Heart left ventricle (tissue), 13 donors: ENCODE measurements at regions not wholly inside any gene's neighbourhood (a gene's known extent, or its start where the extent isn't known, plus 50 kb on each side); places are given as distances from the start of the nearest gene placed in this dataset.

ENCODE experiments used
- POLR2A ChIP-seq, 2 donors: fragments of 450-650 bp; IDR thresholded peaks; one replicate each; pipeline ENCODE4 v1.6.1; 2017; ENCODE audit warnings: antibody characterized with exemption in 2 of 2, mild to moderate bottlenecking in 2 of 2, moderate library complexity in 2 of 2
- TF ChIP-seq, protein P1 (sequence below), 12 donors: fragments of 200-600 bp; sonication (generic) in 4 of 12; IDR thresholded peaks; one replicate each; pipeline versions ENCODE4 v1.5.0 to v1.8.0; 2018 to 2022; ENCODE audit warnings: antibody characterized with exemption in 12 of 12, mild to moderate bottlenecking in 5 of 12
- donor health status: ischemic (EF 13 %, LVEDD 7.1; RV severe dilation, severe dysfunction).
- donor health status: DM: no; HTN: yes; CAD: no.
- donor health status: DM: no; HTN: no; CAD: no.
- donor health status: ischemic (EF 25% LVEDD 6.9; RV normal size, moderate dysfunction).
- donor health status: ischemic (EF 25% LVEDD 5.7; RV mildly dilated, moderate dysfunction).
- donor health status: ischemic (EF 35%, LVEDD 5.7; RV mildly dilated, moderate dysfunction).
- donor health status: nonischemic (EF 11% LVEDD 7.7; RV severe dilation, severe dysfunction).
- donor health status: DM: yes; HTN: yes; CAD: no.
- donor health status: PGD.
- donor health status: ischemic (EF 29% LVEDD 5.4; RV normal size, mild dysfunction).
- donor health status: nonischemic (EF 23%, LVEDD 6.1; RV moderate dilation, normal function).

GRCh38 chr2:220006152-220006621, 378.8 kb downstream of the SLC4A3 start:
- TF ChIP-seq, protein P1, sequence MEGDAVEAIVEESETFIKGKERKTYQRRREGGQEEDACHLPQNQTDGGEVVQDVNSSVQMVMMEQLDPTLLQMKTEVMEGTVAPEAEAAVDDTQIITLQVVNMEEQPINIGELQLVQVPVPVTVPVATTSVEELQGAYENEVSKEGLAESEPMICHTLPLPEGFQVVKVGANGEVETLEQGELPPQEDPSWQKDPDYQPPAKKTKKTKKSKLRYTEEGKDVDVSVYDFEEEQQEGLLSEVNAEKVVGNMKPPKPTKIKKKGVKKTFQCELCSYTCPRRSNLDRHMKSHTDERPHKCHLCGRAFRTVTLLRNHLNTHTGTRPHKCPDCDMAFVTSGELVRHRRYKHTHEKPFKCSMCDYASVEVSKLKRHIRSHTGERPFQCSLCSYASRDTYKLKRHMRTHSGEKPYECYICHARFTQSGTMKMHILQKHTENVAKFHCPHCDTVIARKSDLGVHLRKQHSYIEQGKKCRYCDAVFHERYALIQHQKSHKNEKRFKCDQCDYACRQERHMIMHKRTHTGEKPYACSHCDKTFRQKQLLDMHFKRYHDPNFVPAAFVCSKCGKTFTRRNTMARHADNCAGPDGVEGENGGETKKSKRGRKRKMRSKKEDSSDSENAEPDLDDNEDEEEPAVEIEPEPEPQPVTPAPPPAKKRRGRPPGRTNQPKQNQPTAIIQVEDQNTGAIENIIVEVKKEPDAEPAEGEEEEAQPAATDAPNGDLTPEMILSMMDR (IDR thresholded peaks at IDR 0.05): no peak
- TF ChIP-seq POLR2A (IDR thresholded peaks at IDR 0.05): no peak
